Mammary epithelial cell (primary cell): ENCODE measurements at regions not wholly inside any gene's neighbourhood (a gene's known extent, or its start where the extent isn't known, plus 50 kb on each side); places are given as distances from the start of the nearest gene placed in this dataset.

Experiments
- CTCF ChIP-seq, 2 donors: IDR thresholded peaks in 1 of 2; conservative IDR thresholded peaks in 1 of 2; 2 replicates each; pipeline ENCODE4 v1.5.1; 2011 to 2012; ENCODE audit warnings: inconsistent platforms in 2 of 2, low read length in 2 of 2, mild to moderate bottlenecking in 2 of 2, control low read depth in 1 of 2, low read depth in 1 of 2; ENCODE audit not compliant: insufficient read depth in 1 of 2; ENCODE audit errors: extremely low read depth in 1 of 2
- EZH2 ChIP-seq: IDR thresholded peaks from 2 replicates; pipeline ENCODE4 v1.6.1; 2012; ENCODE audit warnings: low read length, inconsistent platforms, borderline replicate concordance

DNA sequence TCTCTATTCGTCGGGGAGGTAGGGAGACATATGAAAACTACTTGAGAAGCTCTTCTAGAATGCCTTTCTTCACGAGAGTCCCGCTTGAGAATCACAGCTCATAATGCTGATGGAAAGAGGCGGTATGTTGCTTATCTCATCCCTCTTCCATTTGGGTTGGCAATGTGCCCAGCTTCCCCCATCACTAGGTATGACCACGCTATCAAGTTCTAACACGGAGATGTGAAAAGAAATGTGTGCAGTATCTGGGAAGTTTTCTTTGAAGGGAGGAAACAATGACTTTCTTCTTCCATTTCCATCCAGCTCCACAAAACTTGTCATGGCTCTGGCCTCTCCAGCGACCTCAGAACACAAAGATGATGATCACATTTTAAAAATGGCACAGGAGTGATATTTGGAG lies 742.4 kb downstream of the DCDC2C start:
- TF ChIP-seq CTCF (conservative IDR thresholded peaks at IDR 0.05 in 1 of 2, IDR thresholded peaks at IDR 0.05 in 1 of 2; ENCODE audit: extremely low read depth in 1 of 2, insufficient read depth in 1 of 2, low read depth in 1 of 2, low read length in 2 of 2) (no peak), EZH2 (no peak)
